Vagina (tissue), 2 donors: ENCODE measurements at regions not wholly inside any gene's neighbourhood (a gene's known extent, or its start where the extent isn't known, plus 50 kb on each side); places are given as distances from the start of the nearest gene placed in this dataset.

Source experiments
- DNase-seq, 2 donors: peaks; one replicate each; pipeline ENCODE4 v3.0.0-alpha.2; 2017; ENCODE audit errors: extremely low spot score in 2 of 2
- H3K27ac ChIP-seq: fragments of 200-600 bp; sonication (generic); one replicate; pipeline ENCODE4 v1.5.1; 2019
- H3K27me3 ChIP-seq: fragments of 200-600 bp; sonication (generic); one replicate; pipeline ENCODE4 v1.5.1; 2019
- H3K36me3 ChIP-seq, 2 donors: fragments of 200-600 bp; sonication (generic); one replicate each; pipeline ENCODE4 v1.5.1; 2017 to 2019
- H3K4me1 ChIP-seq: fragments of 200-600 bp; sonication (generic); one replicate; pipeline ENCODE4 v1.5.1; 2019
- H3K4me3 ChIP-seq, 2 donors: fragments of 200-600 bp; sonication (generic); 1 replicate in 1 of 2; 2 replicates in 1 of 2; pipeline ENCODE4 v1.5.1; 2016 to 2019
- H3K9me3 ChIP-seq: fragments of 200-600 bp; sonication (generic); one replicate; pipeline ENCODE4 v1.5.1; 2019
- POLR2A ChIP-seq, 2 donors: fragments of 450-650 bp; IDR thresholded peaks; one replicate each; pipeline ENCODE4 v1.6.1; 2017; ENCODE audit warnings: antibody characterized with exemption in 2 of 2, mild to moderate bottlenecking in 2 of 2, moderate library complexity in 2 of 2
- POLR2AphosphoS5 ChIP-seq, 2 donors: sonication (generic); formaldehyde crosslinking; IDR thresholded peaks; one replicate each; pipeline ENCODE4 v1.9.0; 2017; ENCODE audit warnings: antibody characterized with exemption in 2 of 2, mild to moderate bottlenecking in 2 of 2, low read depth in 1 of 2; ENCODE audit not compliant: insufficient read depth in 1 of 2
- intact Hi-C: fragments of 100-400 bp; cut with DNase I; formaldehyde crosslinking; loops from one replicate; pipeline ENCODE4 v1.15.1; 2023
- TF ChIP-seq, protein P1 (sequence below), 3 experiments: fragments of 450-650 bp in 2 of 3; fragments of 200-600 bp in 1 of 3; sonication (generic) in 1 of 3; IDR thresholded peaks; one replicate each; pipeline ENCODE4 v1.5.1; 2017 to 2019; ENCODE audit warnings: antibody characterized with exemption in 3 of 3, mild to moderate bottlenecking in 2 of 3, moderate library complexity in 2 of 3

DNA sequence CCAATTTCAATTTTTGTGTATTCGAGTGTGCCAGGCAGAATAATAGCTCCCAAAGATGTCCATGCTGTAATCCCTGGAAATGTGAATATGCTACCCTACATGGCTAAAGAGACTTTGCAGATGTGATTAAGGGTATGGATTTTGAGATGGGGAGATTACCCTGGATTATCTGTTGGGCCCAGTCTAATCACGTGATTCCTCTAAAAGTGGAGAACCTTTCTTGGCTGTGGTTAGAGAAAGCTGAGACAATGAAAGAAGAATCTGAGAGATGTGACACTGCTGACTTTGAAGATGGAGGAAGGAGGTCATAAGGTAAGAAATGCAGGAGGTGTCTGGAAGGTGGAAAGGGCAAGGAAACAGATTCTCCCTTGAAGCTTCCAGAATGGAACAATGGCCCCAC is 503.5 kb upstream of the PITX2 start:
- Histone ChIP-seq H3K4me3 (no peak overlapping the region), H3K36me3 (no peaks in the 10 kb centered on the region), H3K4me1 (no peaks in the 10 kb centered on the region), H3K27me3 (no peaks in the 10 kb centered on the region), H3K9me3 (no peaks in the 10 kb centered on the region), H3K27ac (no peak overlapping the region)
- intact Hi-C loops, result no loop called here
- no peak for DNase-seq
- TF ChIP-seq, protein P1, sequence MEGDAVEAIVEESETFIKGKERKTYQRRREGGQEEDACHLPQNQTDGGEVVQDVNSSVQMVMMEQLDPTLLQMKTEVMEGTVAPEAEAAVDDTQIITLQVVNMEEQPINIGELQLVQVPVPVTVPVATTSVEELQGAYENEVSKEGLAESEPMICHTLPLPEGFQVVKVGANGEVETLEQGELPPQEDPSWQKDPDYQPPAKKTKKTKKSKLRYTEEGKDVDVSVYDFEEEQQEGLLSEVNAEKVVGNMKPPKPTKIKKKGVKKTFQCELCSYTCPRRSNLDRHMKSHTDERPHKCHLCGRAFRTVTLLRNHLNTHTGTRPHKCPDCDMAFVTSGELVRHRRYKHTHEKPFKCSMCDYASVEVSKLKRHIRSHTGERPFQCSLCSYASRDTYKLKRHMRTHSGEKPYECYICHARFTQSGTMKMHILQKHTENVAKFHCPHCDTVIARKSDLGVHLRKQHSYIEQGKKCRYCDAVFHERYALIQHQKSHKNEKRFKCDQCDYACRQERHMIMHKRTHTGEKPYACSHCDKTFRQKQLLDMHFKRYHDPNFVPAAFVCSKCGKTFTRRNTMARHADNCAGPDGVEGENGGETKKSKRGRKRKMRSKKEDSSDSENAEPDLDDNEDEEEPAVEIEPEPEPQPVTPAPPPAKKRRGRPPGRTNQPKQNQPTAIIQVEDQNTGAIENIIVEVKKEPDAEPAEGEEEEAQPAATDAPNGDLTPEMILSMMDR (IDR thresholded peaks at IDR 0.05), result no peak
- no peak for TF ChIP-seq POLR2AphosphoS5 (IDR thresholded peaks at IDR 0.05; ENCODE audit: insufficient read depth in 1 of 2, low read depth in 1 of 2)
- TF ChIP-seq POLR2A (IDR thresholded peaks at IDR 0.05), result no peak

DNA sequence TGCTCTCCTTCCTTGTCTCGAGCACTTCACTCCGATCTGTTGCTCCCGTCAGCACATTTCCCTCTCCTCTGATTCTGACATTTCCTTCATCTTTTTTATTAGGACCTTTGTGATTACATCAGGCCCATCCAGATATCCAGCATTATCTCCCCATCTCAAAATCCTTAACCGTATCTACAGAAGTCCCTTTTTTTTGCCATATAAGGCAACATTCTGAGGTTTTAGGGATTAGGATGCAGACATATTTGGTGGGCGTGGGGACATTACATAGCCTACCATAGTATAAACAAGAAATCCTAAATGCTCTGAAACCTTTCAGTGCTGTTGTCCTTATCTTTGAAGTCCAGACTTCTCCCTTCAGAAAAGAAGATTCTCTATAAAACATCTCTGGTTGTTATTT is 505.0 kb upstream of the PITX2 start:
- Histone ChIP-seq H3K27me3 (no peaks in the 10 kb centered on the region), H3K9me3 (no peaks in the 10 kb centered on the region), H3K4me1 (no peaks in the 10 kb centered on the region), H3K36me3 (no peaks in the 10 kb centered on the region), H3K4me3 (no peak overlapping the region), H3K27ac (no peak overlapping the region)
- intact Hi-C loops, result no loop called here
- DNase-seq, result no peak
- TF ChIP-seq, protein P1 (IDR thresholded peaks at IDR 0.05), result no peak
- TF ChIP-seq POLR2AphosphoS5 (IDR thresholded peaks at IDR 0.05; ENCODE audit: insufficient read depth in 1 of 2, low read depth in 1 of 2), result no peak
- no peak for TF ChIP-seq POLR2A (IDR thresholded peaks at IDR 0.05)

DNA sequence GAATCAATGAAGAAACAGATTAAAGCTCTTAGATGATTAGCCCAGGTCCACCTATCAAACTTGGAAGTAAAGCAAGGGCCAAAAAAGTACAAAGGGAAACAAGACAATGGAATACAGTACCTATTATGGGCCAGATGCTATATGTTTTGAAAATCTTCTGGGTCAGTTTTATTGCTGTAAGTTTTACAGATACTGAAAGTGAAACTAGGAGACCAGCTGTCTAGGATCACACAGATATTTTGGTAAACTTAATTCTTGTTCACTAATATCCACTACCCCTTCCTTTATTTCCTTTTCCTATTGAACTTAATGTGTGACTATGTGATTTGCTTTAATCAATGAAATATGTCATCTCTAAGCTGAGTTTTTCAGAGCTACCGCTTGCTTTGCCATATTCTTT is 505.4 kb upstream of the PITX2 start:
- no peaks in the 10 kb centered on the region for H3K27me3 ChIP-seq
- intact Hi-C loops, result no loop called here
- no peak for TF ChIP-seq POLR2AphosphoS5 (IDR thresholded peaks at IDR 0.05; ENCODE audit: insufficient read depth in 1 of 2, low read depth in 1 of 2)
- TF ChIP-seq POLR2A (IDR thresholded peaks at IDR 0.05), result no peak
- TF ChIP-seq, protein P1 (IDR thresholded peaks at IDR 0.05), result no peak
- no peaks in the 10 kb centered on the region for H3K9me3 ChIP-seq
- DNase-seq, result no peak
- no peak overlapping the region for H3K4me3 ChIP-seq
- no peaks in the 10 kb centered on the region for H3K4me1 ChIP-seq
- no peak overlapping the region for H3K27ac ChIP-seq
- no peaks in the 10 kb centered on the region for H3K36me3 ChIP-seq

DNA sequence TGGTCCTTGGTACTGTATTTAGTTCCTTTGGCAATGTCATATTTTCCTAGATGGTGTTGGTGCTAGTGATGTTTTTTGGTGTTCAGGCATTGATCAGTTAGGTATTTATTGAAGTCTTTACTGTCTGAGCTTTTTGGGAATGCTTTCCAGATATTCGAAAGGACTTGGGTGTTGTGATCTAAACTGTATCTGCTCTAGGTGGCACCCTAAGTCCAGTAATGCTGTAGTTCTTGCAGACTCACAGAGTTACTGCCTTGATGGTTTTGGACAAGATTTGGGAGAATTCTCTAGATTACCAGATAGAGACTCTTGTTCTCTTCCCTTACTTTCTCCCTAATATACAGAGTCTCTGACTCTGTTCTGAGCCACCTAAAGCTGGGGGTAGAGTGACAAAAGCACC is 513.6 kb upstream of the PITX2 start:
- Histone ChIP-seq H3K27ac (no peak overlapping the region), H3K27me3 (no peaks in the 10 kb centered on the region), H3K4me1 (no peaks in the 10 kb centered on the region), H3K4me3 (no peak overlapping the region), H3K9me3 (no peaks in the 10 kb centered on the region), H3K36me3 (no peaks in the 10 kb centered on the region)
- intact Hi-C loops, result no loop called here
- TF ChIP-seq, protein P1 (IDR thresholded peaks at IDR 0.05), result no peak
- TF ChIP-seq POLR2A (IDR thresholded peaks at IDR 0.05) (no peak), POLR2AphosphoS5 (IDR thresholded peaks at IDR 0.05; ENCODE audit: insufficient read depth in 1 of 2, low read depth in 1 of 2) (no peak)
- DNase-seq, result no peak

DNA sequence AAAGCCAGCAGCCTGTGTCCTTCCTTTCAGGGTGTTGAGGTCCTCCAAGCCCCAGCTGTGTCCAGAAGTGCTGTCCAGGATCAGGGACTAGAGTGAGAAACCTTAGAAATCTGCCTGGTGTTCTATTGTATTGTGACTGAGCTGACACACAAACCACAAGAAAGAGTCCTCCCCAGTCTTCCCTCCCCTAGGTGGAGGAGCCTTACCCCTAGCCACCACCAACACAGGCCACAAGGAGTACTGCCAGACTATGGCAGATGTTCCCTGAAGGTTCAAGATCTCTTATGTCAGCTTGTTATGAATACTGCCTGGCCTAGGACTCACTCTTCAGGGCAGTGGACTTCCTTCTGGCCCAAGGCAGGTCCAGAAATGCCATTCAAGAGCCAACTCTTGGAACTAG is 514.1 kb upstream of the PITX2 start:
- TF ChIP-seq POLR2AphosphoS5 (IDR thresholded peaks at IDR 0.05; ENCODE audit: insufficient read depth in 1 of 2, low read depth in 1 of 2) (no peak), POLR2A (IDR thresholded peaks at IDR 0.05) (no peak)
- TF ChIP-seq, protein P1 (IDR thresholded peaks at IDR 0.05), result no peak
- Histone ChIP-seq H3K4me1 (no peaks in the 10 kb centered on the region), H3K27ac (no peak overlapping the region), H3K27me3 (no peaks in the 10 kb centered on the region), H3K36me3 (no peaks in the 10 kb centered on the region), H3K4me3 (no peak overlapping the region), H3K9me3 (no peaks in the 10 kb centered on the region)
- DNase-seq, result no peak
- intact Hi-C loops, result no loop called here
